K562 (cell line): ENCODE measurements at regions not wholly inside any gene's neighbourhood (a gene's known extent, or its start where the extent isn't known, plus 50 kb on each side); places are given as distances from the start of the nearest gene placed in this dataset.

Source experiments
- ATAC-seq: fragments of 200-7000 bp; cut with Tn5 transposase; 3 replicates; pipeline ENCODE4 v1.9.1; 2020; ENCODE audit warnings: moderate library complexity
- BruUV-seq: library from RNA; stranded (reverse); fragments of 400-500 nt; replicated peaks from 2 replicates; lab custom pipeline; 2021; lab: Mats Ljungman, UMichigan
- CTCF ChIA-PET: fragments of 300-600 bp; formaldehyde crosslinking; extraction: SDS; loops from one replicate; lab custom pipeline; 2021; ENCODE audit warnings: low intra/inter-chr PET ratio; lab: Yijun Ruan, JAX
- POLR2A ChIA-PET: fragments of 300-600, 350-650 bp; sonication (Branson Sonifier 250); formaldehyde crosslinking; extraction: SDS; loops from one replicate; lab custom pipeline; 2021; ENCODE audit warnings: antibody characterized with exemption, inconsistent platforms; lab: Yijun Ruan, JAX
- DNase-seq, 4 experiments: peaks; one replicate each; pipeline versions ENCODE4 v3.0.0 to v3.0.0-alpha.2; 2011 to 2018; ENCODE audit warnings: low spot score in 3 of 4, mixed read lengths in 3 of 4; ENCODE audit errors: extremely low read depth in 1 of 4
- FAIRE-seq: peaks from 2 replicates; lab custom pipeline; 2011; peaks lifted over from hg19 to GRCh38; lab: Jason Lieb, UNC
- H2AFZ ChIP-seq: 2 replicates; pipeline ENCODE4 v1.6.0; 2011; ENCODE audit warnings: low read depth, low read length, control low read depth, inconsistent platforms
- H3K27ac ChIP-seq: fragments of 200-600 bp; 3 replicates; pipeline ENCODE4 v1.8.0; 2011; ENCODE audit warnings: low read depth, mild to moderate bottlenecking, control low read depth, inconsistent platforms, low read length, moderate library complexity, mixed read lengths; ENCODE audit errors: extremely low read depth
- H3K27me3 ChIP-seq, 2 experiments: fragments of 300-600 bp in 1 of 2; 2 replicates in 1 of 2; 3 replicates in 1 of 2; pipeline versions ENCODE4 v1.6.0 to v1.8.0; 2011; ENCODE audit warnings: inconsistent platforms in 2 of 2, low read length in 2 of 2, mild to moderate bottlenecking in 1 of 2, mixed read lengths in 1 of 2, moderate library complexity in 1 of 2; ENCODE audit not compliant: control insufficient read depth in 2 of 2, insufficient read depth in 2 of 2
- H3K36me3 ChIP-seq: fragments of 300-600 bp; 3 replicates; pipeline ENCODE4 v1.8.0; 2011; ENCODE audit warnings: mild to moderate bottlenecking, low read length, inconsistent platforms; ENCODE audit not compliant: control insufficient read depth, insufficient read depth
- H3K4me1 ChIP-seq, 2 experiments: fragments of 200-600 bp in 1 of 2; replicated peaks in 1 of 2; 2 replicates in 1 of 2; 3 replicates in 1 of 2; pipeline versions ENCODE4 v1.5.1 to v1.8.0; 2011; ENCODE audit warnings: inconsistent platforms in 2 of 2, low read length in 2 of 2, mild to moderate bottlenecking in 1 of 2, mixed read lengths in 1 of 2, moderate library complexity in 1 of 2; ENCODE audit not compliant: control insufficient read depth in 2 of 2, insufficient read depth in 2 of 2
- H3K4me2 ChIP-seq: 2 replicates; pipeline ENCODE4 v1.6.1; 2011; ENCODE audit warnings: low read length, control low read depth, inconsistent platforms, mixed read lengths; ENCODE audit not compliant: insufficient read depth
- H3K4me3 ChIP-seq: fragments of 200-600 bp; sonication (generic), shearing (Covaris generic); 2 replicates; pipeline ENCODE4 v1.5.1; 2016; ENCODE audit warnings: control low read depth, inconsistent platforms
- H3K79me2 ChIP-seq: fragments of 200-600 bp; 3 replicates; pipeline ENCODE4 v1.8.0; 2011; ENCODE audit warnings: low read length, inconsistent platforms; ENCODE audit not compliant: control insufficient read depth, insufficient read depth
- H3K9ac ChIP-seq, 2 experiments: 2 replicates each; pipeline versions ENCODE4 v1.6.0 to v1.6.1; 2011; ENCODE audit warnings: low read depth in 2 of 2, low read length in 2 of 2, control low read depth in 1 of 2, inconsistent platforms in 1 of 2, mild to moderate bottlenecking in 1 of 2, mixed read lengths in 1 of 2; ENCODE audit not compliant: insufficient read depth in 1 of 2
- H3K9me1 ChIP-seq: one replicate; pipeline ENCODE4 v1.6.0; 2011; ENCODE audit warnings: inconsistent platforms, mild to moderate bottlenecking, low read length, moderate library complexity; ENCODE audit not compliant: control insufficient read depth, insufficient read depth
- H3K9me3 ChIP-seq: replicated peaks from 2 replicates; pipeline ENCODE4 v1.5.1; 2011; ENCODE audit warnings: low read depth, low read length, inconsistent platforms; ENCODE audit not compliant: control insufficient read depth, insufficient read depth
- H4K20me1 ChIP-seq: replicated peaks from 2 replicates; pipeline ENCODE4 v1.6.1; 2011; ENCODE audit warnings: low read length, inconsistent platforms, mixed read lengths; ENCODE audit not compliant: control insufficient read depth, insufficient read depth
- HNRNPK ChIP-seq: fragments of 200-400 bp; formaldehyde crosslinking; IDR thresholded peaks from one replicate; pipeline ENCODE4 v1.6.1; 2018; ENCODE audit warnings: mild to moderate bottlenecking, low read depth, low read length; ENCODE audit not compliant: poor library complexity, severe bottlenecking
- KAT7 ChIP-seq: sonication (generic); formaldehyde crosslinking; IDR thresholded peaks from 2 replicates; pipeline ENCODE4 v1.8.0; 2022; ENCODE audit warnings: missing genetic modification reagents, mild to moderate bottlenecking, borderline replicate concordance
- MYBL2 ChIP-seq, 2 experiments: fragments of 450-650 bp in 1 of 2; sonication (generic) in 1 of 2; formaldehyde crosslinking in 1 of 2; IDR thresholded peaks; 2 replicates each; pipeline versions ENCODE4 v1.6.1 to v1.8.1; 2017 to 2022; ENCODE audit warnings: borderline replicate concordance in 1 of 2, inconsistent platforms in 1 of 2, low read depth in 1 of 2, mild to moderate bottlenecking in 1 of 2, missing genetic modification reagents in 1 of 2, moderate library complexity in 1 of 2
- NFE2L1 ChIP-seq: fragments of 450-650 bp; IDR thresholded peaks from 2 replicates; pipeline ENCODE4 v1.6.1; 2016; ENCODE audit warnings: missing genetic modification characterization, low read depth, mild to moderate bottlenecking, missing compliant biosample characterization, moderate library complexity, borderline replicate concordance
- NFXL1 ChIP-seq: fragments of 450-650 bp; formaldehyde crosslinking; IDR thresholded peaks from 2 replicates; pipeline ENCODE4 v1.4.0; 2021; ENCODE audit warnings: mild to moderate bottlenecking
- PHTF2 ChIP-seq: fragments of 250-450 bp; sonication (Bioruptor Pico); IDR thresholded peaks from 2 replicates; pipeline ENCODE4 v1.5.0; 2021; ENCODE audit warnings: mild to moderate bottlenecking
- POLR3A ChIP-seq: IDR thresholded peaks from 2 replicates; pipeline ENCODE4 v1.6.1; 2011; ENCODE audit warnings: borderline replicate concordance, mild to moderate bottlenecking, moderate library complexity; ENCODE audit not compliant: insufficient read length, insufficient read depth; ENCODE audit errors: extremely low read depth
- SREBF1 ChIP-seq: fragments of 150-350 bp; IDR thresholded peaks from 2 replicates; pipeline ENCODE4 v1.6.1; 2014; ENCODE audit warnings: antibody characterized with exemption, low read depth, low read length, borderline replicate concordance
- TAF1 ChIP-seq: IDR thresholded peaks from 2 replicates; pipeline ENCODE4 v1.6.1; 2011; ENCODE audit warnings: mild to moderate bottlenecking, low read length, moderate library complexity; ENCODE audit not compliant: insufficient read depth, control insufficient read depth, severe bottlenecking; ENCODE audit errors: extremely low read depth
- ZNF133 ChIP-seq: fragments of 250-450 bp; sonication (Bioruptor Pico); IDR thresholded peaks from 2 replicates; pipeline ENCODE4 v1.4.0; 2020; ENCODE audit warnings: mild to moderate bottlenecking
- ZNF239 ChIP-seq: fragments of 250-450 bp; sonication (Bioruptor Pico); IDR thresholded peaks from 2 replicates; pipeline ENCODE4 v1.4.0; 2020; ENCODE audit warnings: mild to moderate bottlenecking
- ZNF551 ChIP-seq: fragments of 250-450 bp; sonication (Bioruptor Pico); IDR thresholded peaks from 2 replicates; pipeline ENCODE4 v1.5.0; 2021; ENCODE audit warnings: mild to moderate bottlenecking, moderate library complexity
- WGBS: fragments of 100-300 bp; shearing (Covaris generic); methylation state at CpG from one replicate; pipeline ENCODE4 v1.1.6; 2016; ENCODE audit warnings: low coverage, mixed read lengths; ENCODE audit not compliant: insufficient coverage; ENCODE audit errors: missing lambda C conversion rate; 5-methylcytosine and 5-hydroxymethylcytosine counted together
- in situ Hi-C: fragments of 300-500 bp; cut with MboI; formaldehyde crosslinking; loops from 4 replicates; pipeline ENCODE4 v1.15.0; 2018; ENCODE audit warnings: inconsistent platforms, mixed read lengths
- intact Hi-C: fragments of 100-400 bp; cut with micrococcal nuclease; formaldehyde crosslinking; loops from 2 replicates; pipeline ENCODE4 v1.14.2; 2022
- TF ChIP-seq, protein P1 (sequence below): fragments of 250-450 bp; sonication (Bioruptor Pico); IDR thresholded peaks from 2 replicates; pipeline ENCODE4 v1.8.0; 2022; ENCODE audit warnings: inconsistent platforms

DNA sequence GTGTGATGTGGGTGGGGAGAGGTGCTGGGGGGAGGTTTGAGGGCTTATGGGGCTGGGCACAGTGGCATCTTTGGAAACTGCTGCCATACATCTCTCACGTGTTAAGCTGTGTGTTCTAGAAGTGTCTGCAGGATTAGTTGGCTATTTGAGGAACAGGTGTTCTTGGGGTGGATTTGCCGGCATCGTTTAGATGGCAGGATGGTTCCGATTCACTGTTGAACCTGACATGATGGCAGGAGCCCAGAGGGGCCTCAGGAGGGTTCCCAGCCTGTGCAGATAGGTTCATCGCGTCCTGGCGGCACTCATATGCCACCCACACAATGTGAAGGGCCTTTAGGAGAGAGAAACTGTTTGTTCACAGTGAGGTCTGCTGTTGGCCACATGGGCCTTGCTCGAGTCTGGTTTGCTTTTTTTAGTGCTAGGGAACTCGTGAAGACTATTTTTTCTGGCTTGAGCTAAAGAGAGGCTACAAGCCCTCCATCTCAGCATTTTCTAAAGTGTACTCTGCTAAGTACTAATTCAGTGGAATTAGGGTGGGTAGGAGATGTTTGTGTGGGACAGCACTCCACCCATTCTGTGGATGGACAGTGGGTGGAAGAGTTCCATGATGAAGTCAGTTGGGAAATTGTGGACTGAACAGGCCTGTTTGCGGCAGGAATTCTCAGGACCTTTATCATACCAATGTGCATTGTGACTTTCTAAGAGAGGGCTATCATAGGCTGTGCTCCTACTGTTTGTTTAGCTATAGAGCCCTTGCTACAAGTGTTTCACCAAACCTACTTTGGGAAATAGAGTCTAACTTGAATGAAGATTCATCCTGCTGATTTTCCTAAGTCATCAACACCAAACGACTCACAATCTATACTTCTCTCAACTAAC is 55.4 kb upstream of the PLET1 start:
- no peak overlapping the region for H3K4me2 ChIP-seq
- ChIA-PET CTCF (no interaction called here), POLR2A (no interaction called here)
- H3K9me1 ChIP-seq: no peaks in the 10 kb centered on the region
- DNase-seq (no peak), FAIRE-seq (no peak), ATAC-seq (no peak)
- no TSS peak for BruUV-seq
- H4K20me1 ChIP-seq: no peaks in the 10 kb centered on the region
- H3K79me2 ChIP-seq: no peaks in the 10 kb centered on the region
- no peak overlapping the region for H3K27ac ChIP-seq
- H3K4me1 ChIP-seq: no peaks in the 10 kb centered on the region; a peak in 2 of 5 replicates
- no peak overlapping the region for H2AFZ ChIP-seq
- no peaks in the 10 kb centered on the region for H3K36me3 ChIP-seq
- peaks cover 4% of the 10 kb centered on the region; the same call in 1 of the 2 replicates for H3K9me3 ChIP-seq
- no peak for TF ChIP-seq SREBF1
- peak; percentile 51; the same call in 1 of the 2 replicates for TF ChIP-seq ZNF239
- H3K4me3 ChIP-seq: no peak overlapping the region
- H3K27me3 ChIP-seq: peaks cover 5 to 19% of the 10 kb centered on the region in 2 experiments
- intact Hi-C loops: no loop called here
- in situ Hi-C loops: no loop called here
- WGBS: 10% methylated on average over 11 of the region's 11 CpGs
- H3K9ac ChIP-seq: no peak overlapping the region

- Histone ChIP-seq H3K9me3 (peaks cover 4% of the 10 kb centered on the region; the same call in 1 of the 2 replicates), H3K9me1 (no peaks in the 10 kb centered on the region), H3K4me1 (no peaks in the 10 kb centered on the region; a peak in 2 of 5 replicates), H3K4me2 (no peak overlapping the region), H3K9ac (no peak overlapping the region), H3K27me3 (peaks cover 0 to 11% of the 10 kb centered on the region in 2 experiments; a peak in 2 of 5 replicates), H3K4me3 (no peak overlapping the region), H4K20me1 (no peaks in the 10 kb centered on the region), H3K79me2 (no peaks in the 10 kb centered on the region), H3K27ac (no peak overlapping the region), H3K36me3 (no peaks in the 10 kb centered on the region), H2AFZ (no peak overlapping the region)
- no TSS peak for BruUV-seq
- ChIA-PET POLR2A (no interaction called here), CTCF (no interaction called here)
- DNase-seq: no peak
- ATAC-seq: no peak
- in situ Hi-C loops: no loop called here
- TF ChIP-seq PHTF2 (CRISPR knock-in tag) (no peak), POLR3A (no peak), KAT7 (no peak), NFXL1 (no peak), ZNF133 (CRISPR knock-in tag) (no peak), ZNF551 (CRISPR knock-in tag) (no peak), TAF1 (no peak), NFE2L1 (no peak), HNRNPK (no peak), MYBL2 (IDR thresholded peaks at IDR 0.05; ENCODE audit: low read depth) (no peak), MYBL2 (CRISPR knock-in tag; IDR thresholded peaks at IDR 0.05; ENCODE audit: borderline replicate concordance) (no peak)
- TF ChIP-seq, protein P1, sequence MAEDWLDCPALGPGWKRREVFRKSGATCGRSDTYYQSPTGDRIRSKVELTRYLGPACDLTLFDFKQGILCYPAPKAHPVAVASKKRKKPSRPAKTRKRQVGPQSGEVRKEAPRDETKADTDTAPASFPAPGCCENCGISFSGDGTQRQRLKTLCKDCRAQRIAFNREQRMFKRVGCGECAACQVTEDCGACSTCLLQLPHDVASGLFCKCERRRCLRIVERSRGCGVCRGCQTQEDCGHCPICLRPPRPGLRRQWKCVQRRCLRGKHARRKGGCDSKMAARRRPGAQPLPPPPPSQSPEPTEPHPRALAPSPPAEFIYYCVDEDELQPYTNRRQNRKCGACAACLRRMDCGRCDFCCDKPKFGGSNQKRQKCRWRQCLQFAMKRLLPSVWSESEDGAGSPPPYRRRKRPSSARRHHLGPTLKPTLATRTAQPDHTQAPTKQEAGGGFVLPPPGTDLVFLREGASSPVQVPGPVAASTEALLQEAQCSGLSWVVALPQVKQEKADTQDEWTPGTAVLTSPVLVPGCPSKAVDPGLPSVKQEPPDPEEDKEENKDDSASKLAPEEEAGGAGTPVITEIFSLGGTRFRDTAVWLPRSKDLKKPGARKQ (CRISPR knock-in tag): no peak
- FAIRE-seq: no peak
- 18% methylated on average over 4 of the region's 4 CpGs for WGBS
- intact Hi-C loops: no loop called here
These were observed 56.3 kb upstream of the PLET1 start for GRCh38 chr11:112316971-112317370.
